DMS114 treated with DMSO at 0.1 percent for 48 hours (cell line): ENCODE measurements at regions not wholly inside any gene's neighbourhood (a gene's known extent, or its start where the extent isn't known, plus 50 kb on each side); places are given as distances from the start of the nearest gene placed in this dataset.

ENCODE experiments used
- DNase-seq: peaks from one replicate; lab custom pipeline; 2025; ENCODE audit not compliant: unreplicated experiment; lab: John Stamatoyannopoulos, UW

GRCh38 chr17:73783382-73783766, 139.1 kb upstream of the SDK2 start:
- DNase-seq = no peak

- no peak for DNase-seq
These were observed 139.8 kb upstream of the SDK2 start for GRCh38 chr17:73783945-73784603.

- DNase-seq = no peak
These were observed 141.3 kb upstream of the SDK2 start for GRCh38 chr17:73785496-73785895.

DNA sequence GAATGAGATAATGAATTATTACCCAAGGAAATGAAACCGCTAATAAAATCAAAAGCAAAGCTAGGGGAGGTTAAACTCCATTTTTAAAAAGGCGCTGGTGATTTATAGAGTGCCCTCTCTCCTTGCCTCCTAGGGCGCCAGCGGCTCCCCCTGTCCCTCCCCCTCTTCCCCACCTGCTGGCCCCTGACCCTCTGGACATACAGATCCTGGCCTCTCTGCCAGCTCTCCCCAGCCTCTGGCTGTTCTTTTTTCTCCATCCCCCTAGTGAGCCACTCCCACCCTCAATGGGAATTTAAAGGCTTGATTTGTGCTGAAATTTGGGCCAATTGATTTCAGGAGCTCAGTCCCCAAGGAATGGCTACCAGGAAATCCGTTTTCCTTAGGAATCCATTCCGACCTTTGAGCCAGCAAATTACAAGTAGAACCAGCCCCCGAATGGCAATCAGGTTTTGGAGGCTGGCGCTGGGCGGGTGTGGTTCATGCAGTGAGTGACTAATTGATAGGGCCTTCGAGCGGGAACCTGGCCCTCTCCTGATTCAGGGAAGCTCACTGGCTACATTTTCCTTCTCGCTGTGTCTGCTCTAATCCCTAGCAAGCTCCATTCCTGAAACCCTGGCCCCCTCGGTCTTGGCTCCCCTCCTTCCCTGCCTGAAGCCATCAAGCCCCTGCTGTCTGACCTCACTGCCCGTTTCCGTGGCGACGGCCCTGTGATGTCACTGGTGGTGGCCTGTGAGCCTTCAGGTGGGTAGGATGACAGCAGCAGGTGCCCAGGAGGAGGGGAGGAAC, 141.9 kb upstream of the SDK2 start:
- no peak for DNase-seq

- DNase-seq = no peak
These were observed 143.1 kb upstream of the SDK2 start for GRCh38 chr17:73787076-73788059.

GRCh38 chr17:73788111-73788510, 143.9 kb upstream of the SDK2 start:
- DNase-seq = no peak

GRCh38 chr17:73791121-73791520, 146.9 kb upstream of the SDK2 start:
- DNase-seq = no peak

DNA sequence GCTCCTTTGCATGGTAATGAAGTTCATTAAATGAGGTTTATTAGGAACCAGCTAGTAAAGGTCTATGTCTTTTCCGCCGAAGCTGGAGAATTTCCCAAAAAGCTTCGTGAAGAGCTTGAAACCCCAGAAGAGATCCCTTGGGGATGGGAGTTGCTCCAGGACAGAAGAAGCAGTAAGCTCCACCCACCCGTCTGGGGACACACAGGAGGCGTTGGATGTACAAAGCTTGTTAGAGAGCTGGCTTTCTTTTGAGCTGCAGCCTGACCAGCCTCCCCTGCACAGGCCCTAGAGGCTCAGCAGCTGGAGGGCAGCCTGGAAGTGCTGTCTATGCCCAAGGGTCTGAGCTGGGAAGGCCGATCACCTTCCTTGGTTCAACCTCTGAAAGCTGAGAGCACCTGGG, 147.4 kb upstream of the SDK2 start:
- no peak for DNase-seq

DNA sequence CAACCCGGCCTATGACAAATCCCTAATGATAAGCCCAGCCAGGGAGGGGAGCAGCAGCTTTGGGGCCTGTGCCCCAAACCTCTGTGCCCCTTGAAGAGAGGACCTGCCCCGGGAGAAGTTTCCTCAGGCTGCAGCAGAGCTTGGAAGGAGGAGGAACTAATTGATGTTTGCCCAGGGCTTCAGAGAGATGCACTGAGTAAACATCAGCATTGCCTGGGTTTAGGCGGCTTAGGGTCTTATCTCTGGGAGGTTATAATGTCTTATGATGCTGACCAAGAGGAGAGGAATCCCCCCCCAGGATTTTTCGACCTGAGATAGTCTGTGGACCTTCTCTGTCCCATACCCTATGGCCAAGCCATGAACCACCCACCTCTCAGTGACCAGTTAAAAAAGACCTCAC, 148.7 kb upstream of the SDK2 start:
- no peak for DNase-seq

DNA sequence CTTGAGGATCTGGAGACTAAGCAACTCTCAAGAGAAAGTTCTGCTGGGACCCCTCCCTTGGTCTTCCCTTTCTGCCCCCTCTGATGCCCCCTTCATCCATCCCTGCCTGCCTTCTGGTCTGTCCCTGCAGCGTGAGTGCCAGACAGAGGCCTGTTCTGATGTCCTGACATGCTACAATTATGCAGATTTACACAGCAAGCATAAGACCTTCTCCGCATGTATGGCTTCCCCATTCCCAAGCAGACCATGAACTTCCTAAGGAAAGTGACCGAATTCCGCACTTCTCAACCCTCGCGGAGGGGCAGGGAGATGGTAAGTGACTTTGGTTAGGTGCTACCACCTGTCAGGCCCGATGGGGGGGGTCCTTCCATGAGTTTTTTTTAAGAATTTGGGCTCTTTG, 150.1 kb upstream of the SDK2 start:
- DNase-seq = no peak

GRCh38 chr17:73795730-73796129, 151.5 kb upstream of the SDK2 start:
- no peak for DNase-seq

DNA sequence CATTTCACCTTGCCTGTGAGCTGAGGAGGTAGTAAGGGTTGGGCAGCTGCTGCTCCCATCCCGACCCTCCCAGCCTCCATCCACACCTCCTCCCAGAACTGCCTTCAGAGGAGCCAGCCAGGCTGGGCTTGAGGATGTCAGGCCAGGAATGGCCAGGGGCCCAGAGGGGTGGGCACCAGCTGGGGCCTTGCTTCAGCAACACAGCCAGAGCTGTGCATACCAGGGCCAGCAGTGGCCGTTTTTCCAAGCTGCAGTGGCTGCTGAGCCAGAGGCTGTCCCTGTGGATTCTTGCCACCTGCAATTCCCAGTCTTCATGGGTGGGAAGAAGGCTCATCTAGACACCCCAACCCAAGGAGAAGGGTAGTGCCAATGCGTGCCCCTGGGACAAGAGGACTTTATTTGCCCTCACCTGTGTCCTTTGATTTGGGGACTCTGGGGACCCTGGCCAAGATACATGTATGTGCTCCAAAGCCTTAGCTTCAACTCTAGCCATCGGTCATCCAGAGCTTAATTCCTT, 153.4 kb upstream of the SDK2 start:
- DNase-seq = no peak

DNA sequence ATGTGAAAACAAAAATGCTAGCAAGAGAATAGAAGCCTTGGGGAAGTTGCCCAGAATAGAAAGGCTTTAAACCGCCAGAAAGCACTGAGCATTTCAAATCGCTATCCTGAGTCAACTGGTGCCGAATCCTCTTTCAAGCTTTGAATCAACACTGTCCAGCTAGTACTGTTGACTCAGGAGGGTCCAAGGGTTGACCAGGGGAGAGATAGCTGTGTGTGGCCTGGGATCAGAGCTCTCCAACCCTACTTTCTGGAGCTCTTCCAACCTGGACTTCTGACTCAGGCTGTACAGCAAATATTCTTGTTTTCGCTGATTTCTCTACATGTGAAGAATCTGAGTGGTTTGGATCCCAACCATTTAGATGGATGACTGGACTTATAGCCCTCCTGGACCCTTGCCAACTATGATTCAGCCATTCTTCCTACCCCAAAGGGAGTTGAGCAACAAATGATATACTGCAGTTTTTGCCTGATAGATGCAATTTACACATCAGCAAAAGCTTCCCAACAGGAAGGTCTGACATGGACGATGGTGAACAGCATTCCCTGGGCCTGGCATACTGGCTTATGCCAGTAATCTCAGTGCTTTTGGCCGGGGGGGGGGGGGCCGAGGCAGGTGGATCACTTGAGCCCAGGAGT, 154.0 kb upstream of the SDK2 start:
- no peak for DNase-seq

DNA sequence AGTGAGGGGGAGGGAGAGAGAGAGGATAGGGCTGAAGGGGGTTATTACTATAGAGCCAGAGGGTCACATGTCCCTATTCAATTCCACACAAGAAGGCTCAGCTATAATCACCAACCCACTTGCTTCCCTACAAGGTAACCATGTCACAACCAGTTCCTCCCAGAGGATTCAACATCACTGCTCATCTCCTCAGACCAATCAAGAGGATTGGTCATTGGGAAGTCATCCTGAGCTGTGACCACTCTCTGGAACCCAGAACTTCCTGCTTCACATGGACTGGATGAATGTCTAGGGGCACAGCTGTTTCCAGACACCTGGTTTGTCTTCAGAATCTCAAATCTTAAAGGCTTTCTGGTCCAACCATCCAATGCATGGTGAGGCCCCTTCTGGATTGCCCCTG, 154.9 kb upstream of the SDK2 start:
- no peak for DNase-seq

- DNase-seq = no peak
These were observed 155.8 kb upstream of the SDK2 start for GRCh38 chr17:73799781-73800627.

GRCh38 chr17:73800893-73801292, 156.6 kb upstream of the SDK2 start:
- no peak for DNase-seq

GRCh38 chr17:73801455-73802100, 157.3 kb upstream of the SDK2 start:
- no peak for DNase-seq

GRCh38 chr17:73802314-73802713, 158.1 kb upstream of the SDK2 start:
- no peak for DNase-seq

GRCh38 chr17:73802871-73803270, 158.6 kb upstream of the SDK2 start:
- no peak for DNase-seq
